Calu3 (cell line): ENCODE measurements at regions not wholly inside any gene's neighbourhood (a gene's known extent, or its start where the extent isn't known, plus 50 kb on each side); places are given as distances from the start of the nearest gene placed in this dataset.

ENCODE experiments used
- BruUV-seq: library from RNA; stranded (reverse); fragments of 400-500 nt; replicated peaks from 2 replicates; lab custom pipeline; 2021; lab: Mats Ljungman, UMichigan
- CTCF ChIA-PET: fragments of 300-600 bp; sonication (Branson Sonifier 250); formaldehyde crosslinking; loops from one replicate; lab custom pipeline; 2022; ENCODE audit warnings: antibody characterized with exemption; lab: Charles Lee
- DNase-seq: peaks from one replicate; pipeline ENCODE4 v3.0.0; 2022
- H3K27ac Mint-ChIP-seq: one replicate; pipeline ENCODE4 v1.8.0; 2022; ENCODE audit warnings: mixed read lengths; ENCODE audit not compliant: unreplicated experiment
- H3K27me3 Mint-ChIP-seq: one replicate; pipeline ENCODE4 v1.8.0; 2022; ENCODE audit warnings: mixed read lengths; ENCODE audit not compliant: unreplicated experiment
- H3K36me3 Mint-ChIP-seq: one replicate; pipeline ENCODE4 v1.8.0; 2022; ENCODE audit warnings: mild to moderate bottlenecking, moderate library complexity, mixed read lengths; ENCODE audit not compliant: insufficient read depth, unreplicated experiment
- H3K4me1 Mint-ChIP-seq: one replicate; pipeline ENCODE4 v1.8.0; 2022; ENCODE audit warnings: mild to moderate bottlenecking, low read depth, mixed read lengths; ENCODE audit not compliant: unreplicated experiment
- H3K4me3 Mint-ChIP-seq: one replicate; pipeline ENCODE4 v1.8.0; 2022; ENCODE audit warnings: mild to moderate bottlenecking, low read depth, moderate library complexity, mixed read lengths; ENCODE audit not compliant: unreplicated experiment
- H3K9me3 Mint-ChIP-seq: one replicate; pipeline ENCODE4 v1.8.0; 2022; ENCODE audit warnings: low read depth, mixed read lengths; ENCODE audit not compliant: unreplicated experiment
- intact Hi-C: fragments of 100-400 bp; cut with micrococcal nuclease; formaldehyde crosslinking; loops from one replicate; pipeline ENCODE4 v1.10.0; 2022; ENCODE audit not compliant: unreplicated experiment
- TF ChIP-seq, protein P1 (sequence below): fragments of 200-600 bp; IDR thresholded peaks from one replicate; pipeline ENCODE4 v1.8.0; 2022; ENCODE audit warnings: antibody characterized with exemption; ENCODE audit not compliant: unreplicated experiment

DNA sequence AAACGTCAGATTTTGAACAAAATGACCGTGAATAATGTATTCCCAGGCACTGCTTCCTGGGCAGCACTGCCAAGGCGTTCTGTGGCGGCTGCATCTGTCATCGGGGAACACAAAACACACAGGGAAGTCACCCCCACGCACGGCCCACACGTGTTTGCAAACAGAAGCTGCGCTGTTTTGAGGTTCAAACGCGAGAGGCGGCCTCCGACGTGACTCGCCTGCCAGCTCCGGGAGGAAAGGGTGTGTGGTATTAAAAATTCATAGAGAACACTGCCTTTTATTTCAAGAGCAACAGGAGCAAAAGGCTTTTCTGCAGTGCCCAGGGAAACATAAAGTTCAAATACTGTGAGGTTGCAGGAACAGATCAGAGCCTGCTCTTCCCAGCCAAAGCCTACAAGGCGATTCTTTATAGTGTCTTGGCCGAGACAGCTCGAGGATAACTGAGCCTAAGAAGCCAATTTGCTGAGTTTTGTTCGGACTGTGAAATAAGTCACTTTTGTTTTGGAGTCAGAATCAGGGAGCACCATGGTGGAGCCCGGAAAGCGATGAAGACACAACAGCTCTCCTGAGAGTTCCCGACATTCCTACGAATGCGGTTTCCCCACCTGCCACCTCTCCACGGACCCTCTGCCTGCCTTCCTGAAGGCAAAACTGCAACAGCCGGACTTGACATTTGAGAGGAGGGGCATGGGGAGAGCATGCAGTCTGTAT is 115.3 kb upstream of the IRX2 start:
- Mint-ChIP-seq H3K9me3 (peaks cover 14% of the 10 kb centered on the region), H3K4me1 (no peaks in the 10 kb centered on the region), H3K36me3 (no peaks in the 10 kb centered on the region), H3K4me3 (no peak overlapping the region), H3K27ac (no peak overlapping the region), H3K27me3 (no peaks in the 10 kb centered on the region)
- TF ChIP-seq, protein P1, sequence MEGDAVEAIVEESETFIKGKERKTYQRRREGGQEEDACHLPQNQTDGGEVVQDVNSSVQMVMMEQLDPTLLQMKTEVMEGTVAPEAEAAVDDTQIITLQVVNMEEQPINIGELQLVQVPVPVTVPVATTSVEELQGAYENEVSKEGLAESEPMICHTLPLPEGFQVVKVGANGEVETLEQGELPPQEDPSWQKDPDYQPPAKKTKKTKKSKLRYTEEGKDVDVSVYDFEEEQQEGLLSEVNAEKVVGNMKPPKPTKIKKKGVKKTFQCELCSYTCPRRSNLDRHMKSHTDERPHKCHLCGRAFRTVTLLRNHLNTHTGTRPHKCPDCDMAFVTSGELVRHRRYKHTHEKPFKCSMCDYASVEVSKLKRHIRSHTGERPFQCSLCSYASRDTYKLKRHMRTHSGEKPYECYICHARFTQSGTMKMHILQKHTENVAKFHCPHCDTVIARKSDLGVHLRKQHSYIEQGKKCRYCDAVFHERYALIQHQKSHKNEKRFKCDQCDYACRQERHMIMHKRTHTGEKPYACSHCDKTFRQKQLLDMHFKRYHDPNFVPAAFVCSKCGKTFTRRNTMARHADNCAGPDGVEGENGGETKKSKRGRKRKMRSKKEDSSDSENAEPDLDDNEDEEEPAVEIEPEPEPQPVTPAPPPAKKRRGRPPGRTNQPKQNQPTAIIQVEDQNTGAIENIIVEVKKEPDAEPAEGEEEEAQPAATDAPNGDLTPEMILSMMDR = no peak
- CTCF ChIA-PET = no interaction called here
- no peak for DNase-seq
- BruUV-seq = no TSS peak
- intact Hi-C loops = no loop called here

DNA sequence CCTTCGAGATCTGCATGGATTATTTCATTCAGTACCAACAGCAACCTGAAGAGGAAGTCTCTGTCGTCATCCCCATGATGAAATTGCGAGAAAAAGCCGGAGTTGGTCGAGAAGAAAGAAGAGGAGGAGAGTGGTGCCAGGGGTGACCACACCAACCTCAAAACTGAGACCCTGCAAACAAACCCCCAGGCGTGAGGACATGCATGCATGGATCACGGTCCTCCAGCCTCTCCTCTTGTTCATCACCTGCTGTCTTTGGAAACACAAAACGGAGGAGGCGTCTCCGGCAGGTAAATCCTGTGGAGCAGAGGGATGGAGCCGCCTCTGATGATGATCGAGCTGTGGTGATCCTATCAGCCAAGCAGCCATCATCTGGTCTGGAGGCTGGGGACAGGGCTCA is 114.4 kb upstream of the IRX2 start:
- Mint-ChIP-seq H3K4me1 (no peaks in the 10 kb centered on the region), H3K4me3 (no peak overlapping the region), H3K36me3 (no peaks in the 10 kb centered on the region), H3K9me3 (peaks cover 11% of the 10 kb centered on the region), H3K27ac (no peak overlapping the region), H3K27me3 (no peaks in the 10 kb centered on the region)
- CTCF ChIA-PET = no interaction called here
- TF ChIP-seq, protein P1 = no peak
- intact Hi-C loops = no loop called here
- no peak for DNase-seq
- no TSS peak for BruUV-seq

DNA sequence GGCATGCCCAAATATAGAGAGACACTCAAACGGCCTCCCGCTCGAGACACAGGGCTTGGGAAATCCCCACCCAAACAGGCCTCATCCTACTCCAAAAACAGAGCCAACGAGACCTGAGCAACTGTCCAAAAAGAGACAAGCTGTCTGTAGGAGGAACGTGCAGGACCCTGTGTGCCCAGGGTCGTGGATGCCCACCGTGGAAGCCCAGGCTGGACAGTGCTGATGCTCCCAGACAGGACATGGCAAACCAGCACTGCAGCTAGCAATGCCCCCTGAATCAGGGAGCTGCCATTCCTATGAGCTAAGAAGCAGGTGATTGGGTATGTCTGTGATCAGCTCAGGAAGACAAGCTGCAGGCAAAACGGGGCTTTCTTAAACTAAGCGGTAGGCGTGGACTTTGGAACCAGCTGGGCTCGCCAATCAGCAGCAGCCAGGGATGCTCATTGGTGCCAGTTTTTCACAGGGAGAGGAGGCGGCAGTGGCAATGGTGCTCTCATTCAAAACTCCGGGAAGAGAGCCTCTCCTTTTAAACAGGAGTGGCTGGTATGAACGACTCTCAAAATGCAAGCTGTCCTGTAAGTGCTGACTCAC is 113.1 kb upstream of the IRX2 start:
- TF ChIP-seq, protein P1 = no peak
- H3K36me3 Mint-ChIP-seq = no peaks in the 10 kb centered on the region
- no peak overlapping the region for H3K4me3 Mint-ChIP-seq
- no TSS peak for BruUV-seq
- no peaks in the 10 kb centered on the region for H3K27me3 Mint-ChIP-seq
- intact Hi-C loops = no loop called here
- no peak for DNase-seq
- H3K9me3 Mint-ChIP-seq = peaks cover 6% of the 10 kb centered on the region
- CTCF ChIA-PET = no interaction called here
- H3K4me1 Mint-ChIP-seq = no peaks in the 10 kb centered on the region
- no peak overlapping the region for H3K27ac Mint-ChIP-seq

DNA sequence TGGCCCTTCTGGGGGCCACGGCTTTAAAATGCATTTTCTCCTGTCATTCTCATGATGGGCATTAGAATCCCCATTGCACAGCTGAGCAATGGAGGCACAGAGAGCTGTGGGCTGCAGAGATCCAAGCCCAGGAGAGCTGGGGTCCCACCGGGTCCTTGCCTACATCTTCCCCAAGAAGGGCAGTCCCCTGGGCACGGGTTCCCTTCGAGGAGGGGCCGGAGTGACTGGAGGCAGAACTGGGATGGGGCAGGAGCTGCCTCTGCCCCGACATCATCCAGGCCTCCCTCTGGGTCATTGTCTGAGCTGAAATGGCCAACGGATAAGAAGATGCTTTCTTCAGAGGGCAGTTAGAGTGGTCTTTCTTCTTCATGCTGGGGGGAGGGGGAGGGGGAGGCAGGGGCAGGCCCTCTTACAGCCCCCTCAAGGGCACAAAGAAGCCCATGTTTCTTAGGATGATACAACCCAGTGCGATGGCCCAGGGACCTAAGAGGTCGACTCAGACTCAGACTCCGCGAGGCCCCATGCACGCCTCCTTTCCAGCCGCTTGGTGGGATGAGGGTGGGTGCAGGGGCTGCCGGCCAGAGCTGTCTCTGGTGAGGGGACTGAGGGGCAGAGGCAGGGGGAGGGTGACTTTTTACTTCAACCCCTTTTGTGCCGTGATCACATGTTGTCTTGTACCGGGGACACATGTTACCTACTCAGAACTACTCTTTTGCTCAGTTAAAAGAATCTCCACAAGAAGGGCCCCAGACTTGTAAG is 112.4 kb upstream of the IRX2 start:
- no peaks in the 10 kb centered on the region for H3K4me1 Mint-ChIP-seq
- no peaks in the 10 kb centered on the region for H3K36me3 Mint-ChIP-seq
- intact Hi-C loops = no loop called here
- no peak for DNase-seq
- H3K27ac Mint-ChIP-seq = no peak overlapping the region
- CTCF ChIA-PET = interaction anchor here (0.6 kb wide), 1 partner anchor 34 kb away, joined by 4 read pairs; no protein-coding TSS in a partner anchor
- TF ChIP-seq, protein P1 = no peak
- H3K27me3 Mint-ChIP-seq = no peaks in the 10 kb centered on the region
- no TSS peak for BruUV-seq
- peaks cover 3% of the 10 kb centered on the region for H3K9me3 Mint-ChIP-seq
- no peak overlapping the region for H3K4me3 Mint-ChIP-seq
